CD4-positive, alpha-beta T cell treated with Interferon gamma for 1 hour (primary cell): ENCODE measurements at regions not wholly inside any gene's neighbourhood (a gene's known extent, or its start where the extent isn't known, plus 50 kb on each side); places are given as distances from the start of the nearest gene placed in this dataset.

Experiments
- DNase-seq: peaks from one replicate; pipeline ENCODE4 v3.0.0-alpha.2; 2020

- no peak for DNase-seq
Measured at GRCh38 chr3:159137949-159138348, 336.1 kb downstream of the MFSD1 start.

DNA sequence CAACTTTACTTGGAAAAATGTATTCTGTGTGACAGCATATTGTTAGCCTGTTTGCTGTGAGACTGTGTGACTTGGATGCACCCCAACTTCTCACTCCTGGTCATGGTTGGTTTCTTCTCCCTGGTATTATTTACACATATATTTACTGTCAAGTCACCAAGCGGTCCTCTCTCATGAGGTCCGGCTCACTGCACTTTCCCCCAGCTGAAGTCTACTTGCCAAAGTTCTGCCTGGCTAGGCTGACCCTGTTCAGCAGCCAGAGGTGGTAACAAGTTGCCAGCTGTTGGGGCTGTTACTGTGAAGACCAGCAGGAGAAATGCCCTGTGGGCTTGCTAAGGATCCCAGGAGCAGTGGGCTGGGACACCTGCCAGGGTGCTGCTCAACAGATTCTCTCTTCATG lies 337.5 kb downstream of the MFSD1 start:
- DNase-seq, result no peak

DNA sequence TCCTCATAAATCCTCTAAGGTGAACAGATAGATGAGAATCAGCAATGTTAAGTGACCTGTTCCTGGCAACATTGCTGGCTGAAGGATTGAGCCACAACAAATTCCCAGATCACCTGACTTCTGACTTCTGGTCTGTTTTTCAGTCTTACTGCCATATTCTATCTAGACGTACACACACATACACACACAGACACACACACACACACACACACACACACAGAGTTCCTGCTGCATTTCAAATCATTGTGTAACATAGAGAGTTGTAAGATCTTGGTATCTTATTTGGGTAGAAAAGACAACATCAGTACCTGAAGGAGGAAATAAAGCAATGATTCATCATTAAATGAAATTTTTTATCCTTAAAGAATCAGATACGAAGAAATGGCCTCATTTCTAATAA lies 342.6 kb downstream of the MFSD1 start:
- DNase-seq, result no peak

DNA sequence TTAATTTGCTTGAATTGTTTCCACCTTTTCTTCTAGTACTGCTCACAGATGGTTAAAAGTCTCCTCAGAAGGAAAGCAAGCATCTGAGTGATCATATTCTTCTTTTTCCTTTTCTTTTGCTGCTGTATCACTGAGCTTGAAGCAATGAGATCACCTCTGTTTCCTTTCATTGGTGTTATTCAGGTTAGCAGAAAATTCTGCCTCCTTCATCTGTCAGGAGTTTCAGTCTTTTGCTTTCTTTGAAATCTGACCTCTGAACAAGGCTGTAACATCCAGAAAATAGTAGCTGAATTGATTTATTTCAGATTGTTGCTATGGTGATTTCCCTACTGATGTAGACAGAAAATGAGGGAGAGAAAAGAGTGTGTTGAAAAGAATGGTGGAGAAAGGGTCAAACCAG lies 343.0 kb downstream of the MFSD1 start:
- no peak for DNase-seq

DNA sequence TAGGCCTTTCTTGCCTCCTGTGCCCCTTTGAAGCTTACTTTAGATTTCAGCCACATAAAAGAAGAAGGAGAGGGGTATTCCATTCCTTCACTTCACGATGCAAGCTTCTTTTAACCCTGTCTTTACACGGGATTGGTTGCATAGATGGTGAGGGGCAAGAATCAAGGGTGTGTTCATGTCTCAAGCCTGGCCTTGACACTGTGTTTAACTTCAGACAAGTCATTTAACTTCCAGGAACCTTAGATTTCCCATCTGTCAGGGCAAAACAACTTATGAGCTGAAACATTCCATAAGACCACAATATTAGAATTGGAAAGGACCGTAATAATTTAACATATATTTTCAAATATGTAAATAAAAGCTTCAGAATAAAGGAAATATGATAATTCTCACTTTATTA lies 344.5 kb downstream of the MFSD1 start:
- DNase-seq, result no peak

DNA sequence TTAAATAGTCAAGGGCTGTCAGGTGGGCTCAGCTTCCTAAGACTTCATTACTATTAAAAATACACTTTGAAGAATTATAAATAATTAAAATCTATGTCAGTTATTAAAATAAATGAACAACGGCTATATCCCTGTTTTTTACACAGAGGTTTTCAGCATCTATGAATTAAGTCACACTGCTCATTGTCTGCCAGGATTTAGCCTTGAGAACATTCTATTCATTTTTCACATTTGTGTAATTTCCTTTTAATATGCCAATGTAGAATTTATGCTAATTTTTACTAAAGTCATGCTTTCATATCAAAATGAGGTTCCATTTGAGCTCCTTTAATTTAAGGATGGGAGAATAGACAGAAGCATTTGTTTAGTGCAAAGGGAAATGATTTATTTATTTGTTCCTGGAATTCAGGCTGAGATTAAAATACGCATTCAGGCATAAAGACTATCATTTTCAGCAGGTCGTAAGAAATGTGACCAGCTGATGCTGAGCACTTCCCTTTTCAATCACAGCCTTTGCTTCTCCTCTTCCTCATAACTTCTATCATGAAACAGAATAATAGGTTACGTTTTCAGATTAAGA lies 345.1 kb downstream of the MFSD1 start:
- no peak for DNase-seq

DNA sequence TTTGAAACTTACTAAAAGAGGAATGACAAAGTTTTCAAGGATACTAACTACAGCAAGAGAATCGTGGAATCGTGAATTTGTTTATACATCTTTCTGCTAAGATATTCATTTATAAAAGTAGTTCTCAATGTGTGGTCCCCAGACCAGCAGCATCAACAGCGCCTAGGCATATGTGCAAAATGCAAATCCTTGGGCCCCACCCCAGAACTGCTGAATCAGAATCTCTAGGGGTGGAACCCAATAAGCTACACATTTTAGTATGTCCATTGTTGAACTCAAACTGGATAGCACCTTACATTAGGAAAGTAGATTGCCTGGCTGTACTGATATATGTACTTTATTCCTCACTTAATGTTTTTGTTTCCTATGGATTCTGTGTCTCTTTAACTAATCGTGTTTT lies 346.0 kb downstream of the MFSD1 start:
- no peak for DNase-seq

- no peak for DNase-seq
Measured at GRCh38 chr3:159148466-159148865, 346.6 kb downstream of the MFSD1 start.

DNA sequence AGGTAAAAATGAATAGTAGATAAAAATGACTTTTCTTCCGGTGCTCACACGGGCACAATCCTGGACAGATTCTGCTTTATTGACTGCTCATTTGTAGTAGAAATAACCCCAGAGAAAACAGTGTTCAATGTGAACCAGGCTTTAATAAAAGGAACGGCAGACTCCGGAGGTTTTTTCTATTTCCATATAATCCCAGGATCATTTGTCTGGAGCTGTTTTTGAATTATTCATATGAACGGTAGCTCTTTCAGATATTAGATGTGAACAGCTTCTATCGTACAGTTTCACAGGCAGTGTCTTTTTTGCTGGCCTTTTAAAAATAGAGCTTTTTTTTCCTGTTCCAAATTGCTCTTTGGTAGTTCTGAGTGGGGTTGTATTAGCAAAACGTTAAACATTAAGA lies 347.3 kb downstream of the MFSD1 start:
- no peak for DNase-seq

GRCh38 chr3:159149633-159150032 lies 347.8 kb downstream of the MFSD1 start:
- DNase-seq, result no peak

GRCh38 chr3:159150180-159150579 lies 348.3 kb downstream of the MFSD1 start:
- DNase-seq, result no peak

DNA sequence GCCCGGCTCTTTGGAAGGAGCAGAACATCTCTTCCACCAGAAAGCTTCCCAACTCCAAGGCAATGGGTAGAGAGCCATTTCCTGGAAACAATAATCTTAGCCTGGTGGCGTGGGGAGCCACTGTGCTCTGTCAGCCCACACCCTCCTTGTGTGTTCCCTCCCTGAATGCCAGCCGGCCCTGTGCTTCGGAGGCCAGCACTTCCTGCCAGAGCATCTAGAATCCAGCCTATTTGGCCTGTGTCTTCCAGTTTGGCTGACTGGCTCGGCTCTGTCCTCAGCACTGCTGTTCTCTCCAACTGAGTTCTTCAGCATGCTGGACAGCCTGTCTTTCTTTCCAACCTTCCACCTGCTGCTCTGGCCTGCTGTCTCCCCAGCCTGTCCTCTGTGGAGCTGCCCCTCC lies 349.3 kb downstream of the MFSD1 start:
- DNase-seq, result no peak

- DNase-seq, result no peak
Measured at GRCh38 chr3:159157275-159157674, 355.4 kb downstream of the MFSD1 start.

DNA sequence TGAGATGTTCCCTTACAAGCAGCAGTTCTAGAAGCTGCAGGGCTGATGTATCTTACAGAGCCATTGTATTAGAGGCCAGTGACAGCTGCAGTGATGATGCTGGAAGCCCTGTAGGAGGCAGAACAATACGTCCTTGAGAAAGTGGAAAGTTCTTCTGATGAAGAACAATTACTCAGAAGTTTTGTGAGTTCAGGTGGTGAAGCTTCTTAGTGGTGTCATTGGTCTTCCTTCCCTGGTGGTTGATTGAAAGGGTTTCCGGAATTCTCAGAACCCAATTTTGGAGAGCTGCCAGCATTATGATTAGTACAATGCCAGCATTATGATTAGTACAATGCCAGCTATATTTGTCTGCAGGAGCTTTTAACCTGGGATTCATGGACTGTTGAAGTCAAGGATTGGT lies 356.4 kb downstream of the MFSD1 start:
- DNase-seq, result no peak

- DNase-seq, result no peak
Measured at GRCh38 chr3:159158801-159159200, 356.9 kb downstream of the MFSD1 start.

GRCh38 chr3:159159546-159159945 lies 357.7 kb downstream of the MFSD1 start:
- no peak for DNase-seq

- no peak for DNase-seq
Measured at GRCh38 chr3:159163656-159164055, 361.8 kb downstream of the MFSD1 start.

- no peak for DNase-seq
Measured at GRCh38 chr3:159165961-159166360, 364.1 kb downstream of the MFSD1 start.

DNA sequence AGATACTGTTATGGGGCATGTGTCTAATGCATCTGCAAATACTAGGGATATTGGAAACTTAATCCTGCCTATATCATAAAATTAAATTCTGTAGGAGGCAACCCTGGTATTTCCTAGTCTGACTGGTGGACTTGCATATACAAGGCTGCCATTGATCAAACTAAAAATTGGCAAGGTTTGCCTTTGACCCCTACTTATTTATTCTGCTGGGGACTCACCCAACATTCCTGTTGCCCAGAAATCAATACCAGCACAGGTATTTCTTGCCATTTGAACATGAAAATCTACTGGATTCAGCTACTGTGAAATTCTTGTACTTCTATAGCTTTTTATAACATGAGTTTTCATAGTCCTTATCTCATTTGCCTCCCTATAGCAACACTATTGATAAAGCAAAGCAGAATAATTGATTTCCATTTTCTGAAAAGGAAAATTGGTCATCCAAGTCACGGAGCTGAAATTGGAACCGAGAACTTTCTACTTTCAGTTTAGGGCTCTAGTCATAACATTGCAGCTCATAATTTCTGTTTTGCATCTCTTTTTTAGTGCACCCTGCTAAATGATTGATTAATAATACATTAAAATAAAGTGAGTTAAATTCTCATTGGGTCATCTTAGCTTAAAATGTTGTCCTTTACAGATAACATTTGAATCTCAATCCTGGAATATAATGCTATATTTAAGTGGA lies 365.2 kb downstream of the MFSD1 start:
- DNase-seq, result no peak

DNA sequence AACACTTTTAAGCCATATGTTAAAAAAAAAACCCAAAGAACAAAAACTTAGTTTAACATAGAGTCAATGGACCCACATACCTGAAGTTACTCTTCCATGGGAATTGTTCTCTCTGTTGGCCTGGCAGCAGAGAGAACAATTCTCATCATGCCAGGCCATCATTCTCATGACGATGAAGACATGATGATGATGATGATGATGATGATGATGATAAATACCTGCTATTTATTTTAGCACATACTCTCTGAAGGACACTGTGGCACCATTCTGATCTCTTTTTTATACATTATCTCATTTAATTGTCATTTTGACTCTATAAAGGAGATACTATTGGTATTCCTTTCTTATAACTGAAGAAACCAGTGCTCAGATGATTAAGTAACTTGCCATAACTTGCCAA lies 366.9 kb downstream of the MFSD1 start:
- DNase-seq, result no peak

- DNase-seq, result no peak
Measured at GRCh38 chr3:159169828-159170227, 368.0 kb downstream of the MFSD1 start.

DNA sequence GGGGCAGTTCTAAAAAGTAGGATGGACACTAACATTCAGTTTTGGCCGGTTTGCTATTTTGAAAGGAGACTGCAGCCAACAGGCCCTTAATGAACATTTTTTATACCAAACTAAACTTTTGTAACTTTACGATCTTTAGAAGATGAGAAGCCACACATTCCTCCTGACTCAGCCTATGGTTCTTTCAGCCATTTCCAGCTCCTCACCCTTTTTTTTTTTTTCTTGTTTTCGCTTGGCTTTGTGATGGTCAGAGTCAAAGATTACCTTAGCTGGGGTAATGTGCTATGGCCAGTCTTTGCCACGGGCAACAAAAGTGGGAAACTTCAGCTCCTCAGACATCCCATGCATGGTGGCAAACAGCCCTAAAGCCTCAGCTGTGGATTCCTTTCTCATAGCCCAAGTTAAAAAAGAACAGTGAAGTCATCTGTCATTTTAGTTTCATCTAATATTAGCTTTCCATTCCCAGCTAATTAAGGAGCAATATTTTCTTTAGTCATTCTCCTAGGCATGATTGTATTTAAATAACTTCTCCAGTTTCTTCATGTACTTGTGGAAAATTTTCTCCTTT lies 368.7 kb downstream of the MFSD1 start:
- DNase-seq, result no peak

GRCh38 chr3:159171333-159171732 lies 369.5 kb downstream of the MFSD1 start:
- no peak for DNase-seq

- DNase-seq, result no peak
Measured at GRCh38 chr3:159172473-159172872, 370.6 kb downstream of the MFSD1 start.
